OCI-LY1 (cell line): ENCODE measurements at regions not wholly inside any gene's neighbourhood (a gene's known extent, or its start where the extent isn't known, plus 50 kb on each side); places are given as distances from the start of the nearest gene placed in this dataset.

ENCODE experiments used
- H2AFZ ChIP-seq: fragments of 200-600 bp; sonication (generic), shearing (Covaris generic); 2 replicates; pipeline ENCODE4 v1.6.0; 2014; ENCODE audit warnings: antibody characterized with exemption, mild to moderate bottlenecking, low read length
- H3F3A ChIP-seq: fragments of 200-600 bp; sonication (generic), shearing (Covaris generic); 2 replicates; pipeline ENCODE4 v1.6.0; 2014; ENCODE audit warnings: mild to moderate bottlenecking, antibody characterized with exemption, low read length, moderate library complexity; ENCODE audit not compliant: insufficient read depth
- H3K27ac ChIP-seq: fragments of 200-600 bp; sonication (generic); 2 replicates; pipeline ENCODE4 v1.5.1; 2014; ENCODE audit warnings: low read length, mixed run types, mild to moderate bottlenecking, low read depth; ENCODE audit not compliant: poor library complexity, severe bottlenecking
- H3K27me3 ChIP-seq: fragments of 200-600 bp; sonication (generic); 2 replicates; pipeline ENCODE4 v1.6.0; 2014; ENCODE audit warnings: antibody characterized with exemption, mild to moderate bottlenecking, low read length, moderate library complexity; ENCODE audit not compliant: insufficient read depth
- H3K36me3 ChIP-seq: fragments of 200-600 bp; sonication (generic); 2 replicates; pipeline ENCODE4 v1.6.1; 2014; ENCODE audit warnings: mild to moderate bottlenecking, antibody characterized with exemption, low read length, moderate library complexity, mixed read lengths; ENCODE audit not compliant: insufficient read depth
- H3K4me1 ChIP-seq: fragments of 200-600 bp; sonication (generic); 2 replicates; pipeline ENCODE4 v1.5.1; 2014; ENCODE audit warnings: mild to moderate bottlenecking, low read length, moderate library complexity; ENCODE audit not compliant: insufficient read depth, severe bottlenecking
- H3K4me2 ChIP-seq: fragments of 200-600 bp; sonication (generic), shearing (Covaris generic); 2 replicates; pipeline ENCODE4 v1.6.1; 2014; ENCODE audit warnings: low read length
- H3K4me3 ChIP-seq: fragments of 200-600 bp; sonication (generic); 2 replicates; pipeline ENCODE4 v1.5.1; 2014; ENCODE audit warnings: low read length, low read depth, mild to moderate bottlenecking, mixed read lengths; ENCODE audit not compliant: poor library complexity, severe bottlenecking
- H3K79me2 ChIP-seq: fragments of 200-600 bp; shearing (Covaris generic); 2 replicates; pipeline ENCODE4 v1.6.1; 2016; ENCODE audit warnings: mixed run types, low read length, mixed read lengths; ENCODE audit not compliant: insufficient read depth
- H3K9ac ChIP-seq: fragments of 200-600 bp; sonication (generic), shearing (Covaris generic); 2 replicates; pipeline ENCODE4 v1.6.1; 2014; ENCODE audit warnings: mild to moderate bottlenecking, low read length, mixed read lengths
- H3K9me2 ChIP-seq: fragments of 200-600 bp; sonication (generic), shearing (Covaris generic); 2 replicates; pipeline ENCODE4 v1.6.1; 2014; ENCODE audit warnings: low read depth, mild to moderate bottlenecking, low read length, mixed read lengths
- H3K9me3 ChIP-seq: fragments of 200-600 bp; shearing (Covaris generic); 2 replicates; pipeline ENCODE4 v1.6.1; 2014; ENCODE audit warnings: low read length, mixed read lengths
- H4K20me1 ChIP-seq: fragments of 200-600 bp; sonication (generic), shearing (Covaris generic); 2 replicates; pipeline ENCODE4 v1.6.0; 2016; ENCODE audit warnings: mild to moderate bottlenecking, low read length; ENCODE audit not compliant: insufficient read depth
- EZH2 ChIP-seq: fragments of 200-600 bp; sonication (generic), shearing (Covaris generic); IDR thresholded peaks from 2 replicates; pipeline ENCODE4 v1.8.0; 2017; ENCODE audit warnings: borderline replicate concordance, mixed run types, mild to moderate bottlenecking, antibody characterized with exemption, low read length, moderate library complexity, mixed read lengths
- TF ChIP-seq, protein P1 (sequence below): fragments of 200-600 bp; sonication (generic), shearing (Covaris generic); IDR thresholded peaks from 2 replicates; pipeline ENCODE4 v1.5.1; 2017; ENCODE audit warnings: mild to moderate bottlenecking, antibody characterized with exemption, low read length, moderate library complexity, mixed read lengths

DNA sequence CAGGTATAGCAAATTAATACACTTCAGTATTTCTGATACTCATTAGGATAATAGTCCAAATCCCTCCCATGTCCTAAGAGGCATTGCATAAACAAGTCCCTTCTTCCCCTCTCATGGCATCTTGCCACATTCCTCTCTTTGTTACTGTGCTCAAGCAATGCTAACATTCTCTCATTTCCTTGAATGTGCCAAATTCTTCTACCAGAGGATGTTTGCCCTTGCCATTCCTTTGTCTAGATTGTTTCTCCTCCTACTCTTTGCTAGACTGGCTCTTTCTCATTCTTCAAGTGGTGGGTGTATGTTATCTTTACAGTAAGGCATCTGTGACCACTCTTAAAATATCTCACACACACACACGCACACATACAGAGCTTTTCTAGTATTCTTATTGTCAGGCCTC, 621.0 kb upstream of the CXADR start:
- no peaks in the 10 kb centered on the region for H3K79me2 ChIP-seq
- no peak overlapping the region for H3K4me2 ChIP-seq
- no peak overlapping the region for H2AFZ ChIP-seq
- no peaks in the 10 kb centered on the region for H3K9me3 ChIP-seq
- H3K9ac ChIP-seq, result no peak overlapping the region
- H3K4me3 ChIP-seq, result no peak overlapping the region
- H3K27me3 ChIP-seq, result no peaks in the 10 kb centered on the region
- H4K20me1 ChIP-seq, result no peaks in the 10 kb centered on the region
- H3F3A ChIP-seq, result no peaks in the 10 kb centered on the region
- no peaks in the 10 kb centered on the region for H3K9me2 ChIP-seq
- H3K27ac ChIP-seq, result no peak overlapping the region
- H3K36me3 ChIP-seq, result no peaks in the 10 kb centered on the region
- TF ChIP-seq, protein P1, sequence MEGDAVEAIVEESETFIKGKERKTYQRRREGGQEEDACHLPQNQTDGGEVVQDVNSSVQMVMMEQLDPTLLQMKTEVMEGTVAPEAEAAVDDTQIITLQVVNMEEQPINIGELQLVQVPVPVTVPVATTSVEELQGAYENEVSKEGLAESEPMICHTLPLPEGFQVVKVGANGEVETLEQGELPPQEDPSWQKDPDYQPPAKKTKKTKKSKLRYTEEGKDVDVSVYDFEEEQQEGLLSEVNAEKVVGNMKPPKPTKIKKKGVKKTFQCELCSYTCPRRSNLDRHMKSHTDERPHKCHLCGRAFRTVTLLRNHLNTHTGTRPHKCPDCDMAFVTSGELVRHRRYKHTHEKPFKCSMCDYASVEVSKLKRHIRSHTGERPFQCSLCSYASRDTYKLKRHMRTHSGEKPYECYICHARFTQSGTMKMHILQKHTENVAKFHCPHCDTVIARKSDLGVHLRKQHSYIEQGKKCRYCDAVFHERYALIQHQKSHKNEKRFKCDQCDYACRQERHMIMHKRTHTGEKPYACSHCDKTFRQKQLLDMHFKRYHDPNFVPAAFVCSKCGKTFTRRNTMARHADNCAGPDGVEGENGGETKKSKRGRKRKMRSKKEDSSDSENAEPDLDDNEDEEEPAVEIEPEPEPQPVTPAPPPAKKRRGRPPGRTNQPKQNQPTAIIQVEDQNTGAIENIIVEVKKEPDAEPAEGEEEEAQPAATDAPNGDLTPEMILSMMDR, result no peak
- TF ChIP-seq EZH2, result no peak
- no peaks in the 10 kb centered on the region for H3K4me1 ChIP-seq

DNA sequence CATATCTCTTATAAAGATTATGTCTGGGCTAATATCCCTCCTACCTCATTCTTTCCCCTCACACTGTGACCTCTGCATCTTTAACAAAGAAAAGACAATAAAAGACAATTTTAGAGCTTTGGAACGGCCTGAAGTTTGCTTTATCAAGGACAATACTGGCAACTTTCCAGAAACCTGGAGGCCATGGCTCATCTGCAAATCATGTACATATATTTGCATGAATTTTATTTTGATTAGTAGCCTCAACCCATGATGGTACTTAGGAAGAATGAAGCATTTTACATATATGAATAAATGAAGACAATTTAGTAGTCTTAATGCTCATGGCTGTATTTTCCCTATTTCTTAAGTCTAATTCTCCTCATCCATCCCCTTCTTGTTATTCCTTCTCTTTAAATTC, 612.2 kb upstream of the CXADR start:
- no peaks in the 10 kb centered on the region for H3K79me2 ChIP-seq
- TF ChIP-seq, protein P1, result no peak
- TF ChIP-seq EZH2, result no peak
- H3K4me1 ChIP-seq, result no peaks in the 10 kb centered on the region
- H2AFZ ChIP-seq, result no peak overlapping the region
- H3F3A ChIP-seq, result no peaks in the 10 kb centered on the region
- H3K4me3 ChIP-seq, result no peak overlapping the region
- H3K9me3 ChIP-seq, result no peaks in the 10 kb centered on the region
- H3K4me2 ChIP-seq, result no peak overlapping the region
- H4K20me1 ChIP-seq, result no peaks in the 10 kb centered on the region
- no peaks in the 10 kb centered on the region for H3K27me3 ChIP-seq
- H3K36me3 ChIP-seq, result no peaks in the 10 kb centered on the region
- H3K9ac ChIP-seq, result no peak overlapping the region
- no peaks in the 10 kb centered on the region for H3K9me2 ChIP-seq
- H3K27ac ChIP-seq, result no peak overlapping the region

DNA sequence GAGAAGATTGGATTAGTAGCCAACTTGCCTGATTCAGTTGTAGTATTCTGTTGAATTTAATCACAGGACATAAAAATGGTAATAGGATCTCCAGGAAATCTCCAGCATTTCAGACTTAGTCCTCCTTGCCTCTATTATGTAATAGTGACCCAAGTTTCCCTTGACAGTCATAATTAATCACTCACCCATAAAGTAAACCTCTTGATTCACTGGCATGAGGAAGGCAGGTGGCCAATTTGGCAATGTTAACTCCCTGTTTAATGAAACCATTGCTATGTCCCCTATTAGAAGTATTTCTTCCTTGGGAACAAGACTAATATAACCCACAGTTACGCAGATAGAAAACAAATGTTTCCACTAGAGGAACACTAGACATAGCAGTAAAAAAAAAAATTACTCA, 604.8 kb upstream of the CXADR start:
- Histone ChIP-seq H3K9me3 (no peaks in the 10 kb centered on the region), H3K4me1 (no peaks in the 10 kb centered on the region), H3K4me2 (no peak overlapping the region), H2AFZ (no peak overlapping the region), H3K9me2 (no peaks in the 10 kb centered on the region), H3K27me3 (no peaks in the 10 kb centered on the region), H3K79me2 (no peaks in the 10 kb centered on the region), H3K27ac (no peak overlapping the region), H3K9ac (no peak overlapping the region), H3F3A (no peaks in the 10 kb centered on the region), H3K36me3 (no peaks in the 10 kb centered on the region), H4K20me1 (no peaks in the 10 kb centered on the region), H3K4me3 (no peak overlapping the region)
- TF ChIP-seq, protein P1, result no peak
- TF ChIP-seq EZH2, result no peak
